ENCODE measurements at regions not wholly inside any gene's neighbourhood (a gene's known extent, or its start where the extent isn't known, plus 50 kb on each side); places are given as distances from the start of the nearest gene placed in this dataset.

- TF ChIP-seq ATF3 (CRISPR knock-in tag; IDR thresholded peaks at IDR 0.05) (no peak), POLR2AphosphoS2 (IDR thresholded peaks at IDR 0.05; ENCODE audit: low read depth, low read length) (no peak), ZNF740 (CRISPR knock-in tag; IDR thresholded peaks at IDR 0.05) (no peak), ZNF567 (CRISPR knock-in tag; IDR thresholded peaks at IDR 0.05; ENCODE audit: borderline replicate concordance) (no peak), BHLHE40 (IDR thresholded peaks at IDR 0.05; ENCODE audit: low read length) (no peak), ZNF724P (CRISPR knock-in tag; IDR thresholded peaks at IDR 0.05; ENCODE audit: borderline replicate concordance) (no peak), ZNF616 (CRISPR knock-in tag; IDR thresholded peaks at IDR 0.05; ENCODE audit: low read depth) (no peak)
These were observed 106.9 kb downstream of the SEC16B start for GRCh38 chr1:177862916-177863315.

All from HepG2 (cell line).